ENCODE measurements at regions not wholly inside any gene's neighbourhood (a gene's known extent, or its start where the extent isn't known, plus 50 kb on each side); places are given as distances from the start of the nearest gene placed in this dataset.

DNA sequence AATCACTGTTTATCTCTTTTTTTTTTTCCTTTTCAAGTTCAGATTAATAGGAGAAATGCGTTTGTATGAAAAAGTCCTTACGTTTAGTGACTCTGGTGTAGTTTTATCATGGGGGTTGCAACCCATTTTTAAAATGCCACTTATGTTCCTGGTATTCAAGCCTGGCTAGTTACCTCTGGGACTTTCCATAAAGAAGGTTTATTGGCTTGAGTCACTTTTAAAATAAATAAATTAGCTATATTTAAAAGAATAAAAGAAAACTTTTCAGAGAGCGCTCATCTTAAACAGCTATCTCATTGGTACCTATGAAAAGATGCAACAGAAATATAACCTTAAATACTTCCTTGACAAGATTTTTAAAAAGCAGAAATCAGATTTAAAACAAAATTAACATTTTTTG lies 275.0 kb upstream of the IL1RAPL1 start:
- H2AK5ac ChIP-seq (ENCODE audit: low read length, severe bottlenecking), result no peak overlapping the region
- no peak overlapping the region for H3K18ac ChIP-seq (ENCODE audit: low read depth in 1 of 2, low read length in 2 of 2)
- H2BK12ac ChIP-seq (ENCODE audit: low read length in 2 of 2), result no peak overlapping the region
- H2BK15ac ChIP-seq (ENCODE audit: low read depth, poor library complexity, severe bottlenecking), result no peak overlapping the region
- H4K8ac ChIP-seq (ENCODE audit: low read length), result no peak overlapping the region
- H2BK120ac ChIP-seq (ENCODE audit: low read depth, low read length), result no peak overlapping the region
- no peak overlapping the region for H3K14ac ChIP-seq (ENCODE audit: low read length in 2 of 2)
- H3K4me1 ChIP-seq (ENCODE audit: control insufficient read depth, insufficient read depth, low read depth, low read length), result no peaks in the 10 kb centered on the region
- no peak overlapping the region for H4K91ac ChIP-seq (ENCODE audit: low read length)
- no peaks in the 10 kb centered on the region for H3K79me1 ChIP-seq (replicated peaks; ENCODE audit: low read length, poor library complexity, severe bottlenecking)
- no peaks in the 10 kb centered on the region for H3K9me3 ChIP-seq (ENCODE audit: control insufficient read depth, low read length)
- H3K4me2 ChIP-seq (ENCODE audit: low read length, poor library complexity, severe bottlenecking), result no peak overlapping the region
- no peaks in the 10 kb centered on the region for H3K36me3 ChIP-seq (ENCODE audit: control insufficient read depth in 1 of 2, insufficient read depth in 2 of 2, low read depth in 1 of 2, low read length in 2 of 2)
- H3K27me3 ChIP-seq (ENCODE audit: control insufficient read depth in 1 of 2, insufficient read depth in 1 of 2, low read length in 2 of 2), result no peaks in the 10 kb centered on the region
- no peak overlapping the region for H3K9ac ChIP-seq (ENCODE audit: low read length)
- no peak overlapping the region for H3K4ac ChIP-seq (ENCODE audit: low read depth in 1 of 2, low read length in 2 of 2)
- H2BK5ac ChIP-seq (ENCODE audit: low read depth, low read length, poor library complexity, severe bottlenecking), result no peak overlapping the region
- H3K23ac ChIP-seq (ENCODE audit: low read length in 2 of 2), result no peak overlapping the region
- H3K4me3 ChIP-seq (ENCODE audit: insufficient read depth in 1 of 2, low read depth in 1 of 2, low read length in 2 of 2), result no peak overlapping the region
- H2AFZ ChIP-seq (ENCODE audit: low read depth, low read length), result no peak overlapping the region
- DNase-seq, result no peak
- no peak overlapping the region for H3K27ac ChIP-seq (ENCODE audit: low read length, poor library complexity, severe bottlenecking)
- WGBS, result 100% methylated on average over 2 of the region's 3 CpGs

GRCh38 chrX:28311466-28311865 lies 275.8 kb upstream of the IL1RAPL1 start:
- H3K14ac ChIP-seq (ENCODE audit: low read length in 2 of 2), result no peak overlapping the region
- no peak overlapping the region for H3K27ac ChIP-seq (ENCODE audit: low read length, poor library complexity, severe bottlenecking)
- no peaks in the 10 kb centered on the region for H3K9me3 ChIP-seq (ENCODE audit: control insufficient read depth, low read length)
- no peaks in the 10 kb centered on the region for H3K79me1 ChIP-seq (replicated peaks; ENCODE audit: low read length, poor library complexity, severe bottlenecking)
- H3K4me2 ChIP-seq (ENCODE audit: low read length, poor library complexity, severe bottlenecking), result no peak overlapping the region
- H3K9ac ChIP-seq (ENCODE audit: low read length), result no peak overlapping the region
- H3K4ac ChIP-seq (ENCODE audit: low read depth in 1 of 2, low read length in 2 of 2), result no peak overlapping the region
- H4K91ac ChIP-seq (ENCODE audit: low read length), result no peak overlapping the region
- no peak overlapping the region for H2AK5ac ChIP-seq (ENCODE audit: low read length, severe bottlenecking)
- no peak overlapping the region for H2BK120ac ChIP-seq (ENCODE audit: low read depth, low read length)
- H3K4me1 ChIP-seq (ENCODE audit: control insufficient read depth, insufficient read depth, low read depth, low read length), result no peaks in the 10 kb centered on the region
- no peak overlapping the region for H2AFZ ChIP-seq (ENCODE audit: low read depth, low read length)
- H2BK12ac ChIP-seq (ENCODE audit: low read length in 2 of 2), result no peak overlapping the region
- no peak overlapping the region for H3K23ac ChIP-seq (ENCODE audit: low read length in 2 of 2)
- no peak overlapping the region for H4K8ac ChIP-seq (ENCODE audit: low read length)
- H3K27me3 ChIP-seq (ENCODE audit: control insufficient read depth in 1 of 2, insufficient read depth in 1 of 2, low read length in 2 of 2), result no peaks in the 10 kb centered on the region
- H2BK5ac ChIP-seq (ENCODE audit: low read depth, low read length, poor library complexity, severe bottlenecking), result no peak overlapping the region
- no peak overlapping the region for H3K4me3 ChIP-seq (ENCODE audit: insufficient read depth in 1 of 2, low read depth in 1 of 2, low read length in 2 of 2)
- no peaks in the 10 kb centered on the region for H3K36me3 ChIP-seq (ENCODE audit: control insufficient read depth in 1 of 2, insufficient read depth in 2 of 2, low read depth in 1 of 2, low read length in 2 of 2)
- WGBS, result 88% methylated on average over 3 of the region's 3 CpGs
- no peak overlapping the region for H3K18ac ChIP-seq (ENCODE audit: low read depth in 1 of 2, low read length in 2 of 2)
- no peak for DNase-seq
- no peak overlapping the region for H2BK15ac ChIP-seq (ENCODE audit: low read depth, poor library complexity, severe bottlenecking)

- H3K23ac ChIP-seq (ENCODE audit: low read length in 2 of 2), result no peak overlapping the region
- H4K91ac ChIP-seq (ENCODE audit: low read length), result no peak overlapping the region
- H2BK15ac ChIP-seq (ENCODE audit: low read depth, poor library complexity, severe bottlenecking), result no peak overlapping the region
- no peaks in the 10 kb centered on the region for H3K27me3 ChIP-seq (ENCODE audit: control insufficient read depth in 1 of 2, insufficient read depth in 1 of 2, low read length in 2 of 2)
- H3K9ac ChIP-seq (ENCODE audit: low read length), result no peak overlapping the region
- no peak overlapping the region for H2BK120ac ChIP-seq (ENCODE audit: low read depth, low read length)
- H2BK5ac ChIP-seq (ENCODE audit: low read depth, low read length, poor library complexity, severe bottlenecking), result no peak overlapping the region
- H3K4ac ChIP-seq (ENCODE audit: low read depth in 1 of 2, low read length in 2 of 2), result no peak overlapping the region
- no peak overlapping the region for H3K4me2 ChIP-seq (ENCODE audit: low read length, poor library complexity, severe bottlenecking)
- no peaks in the 10 kb centered on the region for H3K4me1 ChIP-seq (ENCODE audit: control insufficient read depth, insufficient read depth, low read depth, low read length)
- DNase-seq, result no peak
- no peak overlapping the region for H3K18ac ChIP-seq (ENCODE audit: low read depth in 1 of 2, low read length in 2 of 2)
- no peak overlapping the region for H2AK5ac ChIP-seq (ENCODE audit: low read length, severe bottlenecking)
- H3K14ac ChIP-seq (ENCODE audit: low read length in 2 of 2), result no peak overlapping the region
- H3K9me3 ChIP-seq (ENCODE audit: control insufficient read depth, low read length), result no peaks in the 10 kb centered on the region
- H3K79me1 ChIP-seq (replicated peaks; ENCODE audit: low read length, poor library complexity, severe bottlenecking), result no peaks in the 10 kb centered on the region
- H3K36me3 ChIP-seq (ENCODE audit: control insufficient read depth in 1 of 2, insufficient read depth in 2 of 2, low read depth in 1 of 2, low read length in 2 of 2), result no peaks in the 10 kb centered on the region
- no peak overlapping the region for H3K4me3 ChIP-seq (ENCODE audit: insufficient read depth in 1 of 2, low read depth in 1 of 2, low read length in 2 of 2)
- WGBS, result 60% methylated on average over 1 of the region's 2 CpGs
- H4K8ac ChIP-seq (ENCODE audit: low read length), result no peak overlapping the region
- no peak overlapping the region for H2AFZ ChIP-seq (ENCODE audit: low read depth, low read length)
- H3K27ac ChIP-seq (ENCODE audit: low read length, poor library complexity, severe bottlenecking), result no peak overlapping the region
- H2BK12ac ChIP-seq (ENCODE audit: low read length in 2 of 2), result no peak overlapping the region
Measured at GRCh38 chrX:28303486-28303885, 283.8 kb upstream of the IL1RAPL1 start.

GRCh38 chrX:28278726-28279125 lies 297.5 kb upstream of the DCAF8L1 start:
- H2AFZ ChIP-seq (ENCODE audit: low read depth, low read length), result no peak overlapping the region
- no peak overlapping the region for H2AK5ac ChIP-seq (ENCODE audit: low read length, severe bottlenecking)
- WGBS, result 100% methylated on average over 1 of the region's 1 CpG
- H4K91ac ChIP-seq (ENCODE audit: low read length), result no peak overlapping the region
- H3K36me3 ChIP-seq (ENCODE audit: control insufficient read depth in 1 of 2, insufficient read depth in 2 of 2, low read depth in 1 of 2, low read length in 2 of 2), result no peaks in the 10 kb centered on the region
- H2BK5ac ChIP-seq (ENCODE audit: low read depth, low read length, poor library complexity, severe bottlenecking), result no peak overlapping the region
- no peak overlapping the region for H3K23ac ChIP-seq (ENCODE audit: low read length in 2 of 2)
- H3K4me2 ChIP-seq (ENCODE audit: low read length, poor library complexity, severe bottlenecking), result no peak overlapping the region
- no peak overlapping the region for H3K4me3 ChIP-seq (ENCODE audit: insufficient read depth in 1 of 2, low read depth in 1 of 2, low read length in 2 of 2)
- H3K27me3 ChIP-seq (ENCODE audit: control insufficient read depth in 1 of 2, insufficient read depth in 1 of 2, low read length in 2 of 2), result no peaks in the 10 kb centered on the region
- H3K18ac ChIP-seq (ENCODE audit: low read depth in 1 of 2, low read length in 2 of 2), result no peak overlapping the region
- H3K9ac ChIP-seq (ENCODE audit: low read length), result no peak overlapping the region
- H3K4ac ChIP-seq (ENCODE audit: low read depth in 1 of 2, low read length in 2 of 2), result no peak overlapping the region
- no peak overlapping the region for H2BK12ac ChIP-seq (ENCODE audit: low read length in 2 of 2)
- no peaks in the 10 kb centered on the region for H3K79me1 ChIP-seq (replicated peaks; ENCODE audit: low read length, poor library complexity, severe bottlenecking)
- no peaks in the 10 kb centered on the region for H3K4me1 ChIP-seq (ENCODE audit: control insufficient read depth, insufficient read depth, low read depth, low read length)
- no peak overlapping the region for H3K14ac ChIP-seq (ENCODE audit: low read length in 2 of 2)
- H3K27ac ChIP-seq (ENCODE audit: low read length, poor library complexity, severe bottlenecking), result no peak overlapping the region
- DNase-seq, result no peak
- H4K8ac ChIP-seq (ENCODE audit: low read length), result no peak overlapping the region
- no peaks in the 10 kb centered on the region for H3K9me3 ChIP-seq (ENCODE audit: control insufficient read depth, low read length)
- H2BK15ac ChIP-seq (ENCODE audit: low read depth, poor library complexity, severe bottlenecking), result no peak overlapping the region
- H2BK120ac ChIP-seq (ENCODE audit: low read depth, low read length), result no peak overlapping the region

Data from mesenchymal stem cell (in vitro differentiated cells and primary cell).